Amniotic stem cell (primary cell): ENCODE measurements at regions not wholly inside any gene's neighbourhood (a gene's known extent, or its start where the extent isn't known, plus 50 kb on each side); places are given as distances from the start of the nearest gene placed in this dataset.
"Not testable (repeated sequence)": the region's sequence is repeated elsewhere in the genome, so short reads cannot be mapped to it uniquely, and the experiment has no call there.

Experiments
- DNase-seq: peaks from one replicate; lab custom pipeline; 2025; lab: John Stamatoyannopoulos, UW

- no peak for DNase-seq
Measured at GRCh38 chr4:24208691-24209090, 318.8 kb upstream of the PPARGC1A start.

- not testable (repeated sequence) for DNase-seq
Measured at GRCh38 chr4:24204708-24205107, 314.9 kb upstream of the PPARGC1A start.

GRCh38 chr4:24203926-24204325 lies 314.1 kb upstream of the PPARGC1A start:
- DNase-seq = no peak

- no peak for DNase-seq
Measured at GRCh38 chr4:24202579-24202978, 312.7 kb upstream of the PPARGC1A start.

GRCh38 chr4:24197955-24198354 lies 308.1 kb upstream of the PPARGC1A start:
- no peak for DNase-seq

- no peak for DNase-seq
Measured at GRCh38 chr4:24196785-24197184, 306.9 kb upstream of the PPARGC1A start.

- no peak for DNase-seq
Measured at GRCh38 chr4:24195991-24196736, 306.3 kb upstream of the PPARGC1A start.

- DNase-seq = no peak
Measured at GRCh38 chr4:24192018-24192641, 302.3 kb upstream of the PPARGC1A start.

GRCh38 chr4:24190761-24191695 lies 301.2 kb upstream of the PPARGC1A start:
- DNase-seq = no peak

- DNase-seq = no peak
Measured at GRCh38 chr4:24188459-24188858, 298.6 kb upstream of the PPARGC1A start.

- DNase-seq = no peak
Measured at GRCh38 chr4:24186466-24186865, 296.6 kb upstream of the PPARGC1A start.

- no peak for DNase-seq
Measured at GRCh38 chr4:24181005-24181404, 291.2 kb upstream of the PPARGC1A start.

- DNase-seq = no peak
Measured at GRCh38 chr4:24180586-24180985, 290.7 kb upstream of the PPARGC1A start.

GRCh38 chr4:24179201-24179840 lies 289.5 kb upstream of the PPARGC1A start:
- no peak for DNase-seq

GRCh38 chr4:24177443-24177842 lies 287.6 kb upstream of the PPARGC1A start:
- not testable (repeated sequence) for DNase-seq

GRCh38 chr4:24175707-24176106 lies 285.9 kb upstream of the PPARGC1A start:
- DNase-seq = no peak

GRCh38 chr4:24174602-24175001 lies 284.8 kb upstream of the PPARGC1A start:
- DNase-seq = no peak

- DNase-seq = no peak
Measured at GRCh38 chr4:24172406-24172805, 282.6 kb upstream of the PPARGC1A start.

- DNase-seq = no peak
Measured at GRCh38 chr4:24169956-24170355, 280.1 kb upstream of the PPARGC1A start.

GRCh38 chr4:24168658-24169057 lies 278.8 kb upstream of the PPARGC1A start:
- no peak for DNase-seq

GRCh38 chr4:24166501-24166900 lies 276.7 kb upstream of the PPARGC1A start:
- DNase-seq = no peak

- DNase-seq = no peak
Measured at GRCh38 chr4:24164797-24165196, 274.9 kb upstream of the PPARGC1A start.
